ENCODE measurements at regions not wholly inside any gene's neighbourhood (a gene's known extent, or its start where the extent isn't known, plus 50 kb on each side); places are given as distances from the start of the nearest gene placed in this dataset.

DNA sequence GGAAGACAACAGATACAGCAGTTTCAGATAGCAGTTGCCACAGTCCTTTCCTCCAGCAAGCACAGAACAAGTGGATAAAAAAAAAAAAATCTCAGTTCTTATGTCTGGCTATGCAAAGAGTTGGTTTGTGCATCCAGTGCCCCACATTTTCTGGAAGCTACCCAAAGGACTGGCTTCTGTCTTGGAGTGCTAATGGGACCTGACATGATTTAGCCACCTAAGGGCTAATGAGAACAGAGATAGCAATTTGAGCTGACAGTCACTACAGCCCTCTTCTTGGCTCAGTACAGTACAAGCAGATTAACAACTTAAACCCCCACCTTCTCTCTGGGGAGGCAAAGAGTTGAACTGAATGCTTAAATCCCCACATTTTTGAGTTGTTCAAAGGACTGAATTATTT is 976.8 kb downstream of the TBC1D32 start (continued):
- TF ChIP-seq GABPA (IDR thresholded peaks at IDR 0.05; ENCODE audit: low read depth) (no peak), FOSL2 (IDR thresholded peaks at IDR 0.05; ENCODE audit: borderline replicate concordance, low read depth) (no peak), RFX5 (IDR thresholded peaks at IDR 0.05; ENCODE audit: low read length) (no peak), GATA2 (CRISPR knock-in tag; IDR thresholded peaks at IDR 0.05) (peak; percentile 42; the same call in 1 of the 2 replicates), FOXM1 (IDR thresholded peaks at IDR 0.05; ENCODE audit: low read depth) (no peak), EP300 (IDR thresholded peaks at IDR 0.05; ENCODE audit: borderline replicate concordance in 1 of 2, low read depth in 1 of 2, low read length in 1 of 2) (peak; percentile 38 to 96; a peak in 3 of 4 replicates), TEAD4 (IDR thresholded peaks at IDR 0.05; ENCODE audit: borderline replicate concordance, insufficient read depth) (no peak)
- TF ChIP-seq, protein P1, sequence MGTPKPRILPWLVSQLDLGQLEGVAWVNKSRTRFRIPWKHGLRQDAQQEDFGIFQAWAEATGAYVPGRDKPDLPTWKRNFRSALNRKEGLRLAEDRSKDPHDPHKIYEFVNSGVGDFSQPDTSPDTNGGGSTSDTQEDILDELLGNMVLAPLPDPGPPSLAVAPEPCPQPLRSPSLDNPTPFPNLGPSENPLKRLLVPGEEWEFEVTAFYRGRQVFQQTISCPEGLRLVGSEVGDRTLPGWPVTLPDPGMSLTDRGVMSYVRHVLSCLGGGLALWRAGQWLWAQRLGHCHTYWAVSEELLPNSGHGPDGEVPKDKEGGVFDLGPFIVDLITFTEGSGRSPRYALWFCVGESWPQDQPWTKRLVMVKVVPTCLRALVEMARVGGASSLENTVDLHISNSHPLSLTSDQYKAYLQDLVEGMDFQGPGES (IDR thresholded peaks at IDR 0.05; ENCODE audit: low read depth, low read length), result no peak

DNA sequence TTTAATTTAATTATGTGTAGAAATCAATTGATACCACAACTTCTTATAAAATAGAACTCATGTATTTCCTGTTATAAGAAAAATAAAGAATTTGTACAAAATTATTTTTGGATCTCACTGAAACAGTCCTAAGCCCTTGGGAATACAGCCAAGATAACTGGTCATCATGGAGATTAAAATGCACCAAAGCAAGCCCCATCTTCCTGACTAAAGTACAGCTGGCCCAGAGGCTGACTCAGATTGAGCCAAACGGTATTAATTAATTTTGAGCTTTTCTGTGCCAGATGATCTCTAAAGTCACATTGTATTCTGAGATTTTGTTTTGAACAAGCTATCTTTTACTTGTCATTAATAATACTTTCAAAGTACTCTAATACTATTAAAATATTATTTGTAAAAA is 978.5 kb downstream of the TBC1D32 start:
- 0% methylated on average over 1 of the region's 1 CpG for WGBS (ENCODE audit: low lambda C conversion rate)
- Histone ChIP-seq H3K27me3 (ENCODE audit: insufficient read depth) (no peaks in the 10 kb centered on the region), H3K9ac (no peak overlapping the region), H2AFZ (ENCODE audit: low read depth) (no peak overlapping the region), H3K9me2 (no peaks in the 10 kb centered on the region; the same call in 1 of the 2 replicates), H3K9me3 (0 out of 2 replicates have a peak, but pooled peaks cover 8% of the 10 kb centered on the region), H3K4me2 (0 out of 2 replicates have a peak overlapping the region, but pooled peaks have one; percentile 19), H4K20me1 (ENCODE audit: insufficient read depth) (no peaks in the 10 kb centered on the region), H3K4me3 (ENCODE audit: low read depth in 2 of 2, low read length in 1 of 2) (no peak overlapping the region), H3F3A (replicated peaks; ENCODE audit: insufficient read depth) (peaks cover 5% of the 10 kb centered on the region), H3K4me1 (ENCODE audit: control insufficient read depth in 1 of 2, insufficient read depth in 2 of 2, low read depth in 1 of 2, low read length in 1 of 2) (peaks cover 0 to 3% of the 10 kb centered on the region in 2 experiments; a peak in 2 of 4 replicates), H3K27ac (ENCODE audit: low read depth in 2 of 2, low read length in 1 of 2) (peak overlapping the region; percentile 46 to 73; a peak in 3 of 4 replicates), H3K36me3 (replicated peaks in 1 of 2; ENCODE audit: control insufficient read depth in 1 of 2, insufficient read depth in 2 of 2, low read length in 1 of 2) (no peaks in the 10 kb centered on the region), H3K79me2 (ENCODE audit: insufficient read depth) (no peaks in the 10 kb centered on the region)
- ChIA-PET POLR2A (no interaction called here), CTCF (no interaction called here)
- peak; percentile 1 for DNase-seq
- TF ChIP-seq CHD2 (IDR thresholded peaks at IDR 0.05; ENCODE audit: low read length, partially characterized antibody) (no peak), FOXJ3 (CRISPR knock-in tag; IDR thresholded peaks at IDR 0.05) (no peak), EZH2phosphoT487 (IDR thresholded peaks at IDR 0.05; ENCODE audit: borderline replicate concordance, low read depth) (no peak), MEF2A (IDR thresholded peaks at IDR 0.05; ENCODE audit: borderline replicate concordance, low read depth) (no peak), MXI1 (IDR thresholded peaks at IDR 0.05; ENCODE audit: low read depth, low read length) (no peak), RXRA (IDR thresholded peaks at IDR 0.05; ENCODE audit: borderline replicate concordance, low read depth) (no peak), ELF1 (IDR thresholded peaks at IDR 0.05) (no peak), TEAD4 (IDR thresholded peaks at IDR 0.05; ENCODE audit: borderline replicate concordance, insufficient read depth) (no peak), SMC3 (IDR thresholded peaks at IDR 0.05; ENCODE audit: low read depth, low read length) (no peak), FOSL2 (IDR thresholded peaks at IDR 0.05; ENCODE audit: borderline replicate concordance, low read depth) (peak; percentile 46; the same call in 1 of the 2 replicates), RFX5 (IDR thresholded peaks at IDR 0.05; ENCODE audit: low read length) (no peak), YY1 (IDR thresholded peaks at IDR 0.05; ENCODE audit: low read depth) (no peak), NFIC (IDR thresholded peaks at IDR 0.05; ENCODE audit: borderline replicate concordance) (peak; percentile 61), JUND (IDR thresholded peaks at IDR 0.05) (peak; percentile 44; the same call in 1 of the 2 replicates)
- TF ChIP-seq, protein P1 (IDR thresholded peaks at IDR 0.05; ENCODE audit: low read depth, low read length), result no peak
- TF ChIP-seq, protein P2, sequence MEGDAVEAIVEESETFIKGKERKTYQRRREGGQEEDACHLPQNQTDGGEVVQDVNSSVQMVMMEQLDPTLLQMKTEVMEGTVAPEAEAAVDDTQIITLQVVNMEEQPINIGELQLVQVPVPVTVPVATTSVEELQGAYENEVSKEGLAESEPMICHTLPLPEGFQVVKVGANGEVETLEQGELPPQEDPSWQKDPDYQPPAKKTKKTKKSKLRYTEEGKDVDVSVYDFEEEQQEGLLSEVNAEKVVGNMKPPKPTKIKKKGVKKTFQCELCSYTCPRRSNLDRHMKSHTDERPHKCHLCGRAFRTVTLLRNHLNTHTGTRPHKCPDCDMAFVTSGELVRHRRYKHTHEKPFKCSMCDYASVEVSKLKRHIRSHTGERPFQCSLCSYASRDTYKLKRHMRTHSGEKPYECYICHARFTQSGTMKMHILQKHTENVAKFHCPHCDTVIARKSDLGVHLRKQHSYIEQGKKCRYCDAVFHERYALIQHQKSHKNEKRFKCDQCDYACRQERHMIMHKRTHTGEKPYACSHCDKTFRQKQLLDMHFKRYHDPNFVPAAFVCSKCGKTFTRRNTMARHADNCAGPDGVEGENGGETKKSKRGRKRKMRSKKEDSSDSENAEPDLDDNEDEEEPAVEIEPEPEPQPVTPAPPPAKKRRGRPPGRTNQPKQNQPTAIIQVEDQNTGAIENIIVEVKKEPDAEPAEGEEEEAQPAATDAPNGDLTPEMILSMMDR (IDR thresholded peaks at IDR 0.05), result no peak
- TF ChIP-seq, protein P3, sequence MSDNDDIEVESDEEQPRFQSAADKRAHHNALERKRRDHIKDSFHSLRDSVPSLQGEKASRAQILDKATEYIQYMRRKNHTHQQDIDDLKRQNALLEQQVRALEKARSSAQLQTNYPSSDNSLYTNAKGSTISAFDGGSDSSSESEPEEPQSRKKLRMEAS (IDR thresholded peaks at IDR 0.05; ENCODE audit: low read depth), result no peak
- TF ChIP-seq, protein P4, sequence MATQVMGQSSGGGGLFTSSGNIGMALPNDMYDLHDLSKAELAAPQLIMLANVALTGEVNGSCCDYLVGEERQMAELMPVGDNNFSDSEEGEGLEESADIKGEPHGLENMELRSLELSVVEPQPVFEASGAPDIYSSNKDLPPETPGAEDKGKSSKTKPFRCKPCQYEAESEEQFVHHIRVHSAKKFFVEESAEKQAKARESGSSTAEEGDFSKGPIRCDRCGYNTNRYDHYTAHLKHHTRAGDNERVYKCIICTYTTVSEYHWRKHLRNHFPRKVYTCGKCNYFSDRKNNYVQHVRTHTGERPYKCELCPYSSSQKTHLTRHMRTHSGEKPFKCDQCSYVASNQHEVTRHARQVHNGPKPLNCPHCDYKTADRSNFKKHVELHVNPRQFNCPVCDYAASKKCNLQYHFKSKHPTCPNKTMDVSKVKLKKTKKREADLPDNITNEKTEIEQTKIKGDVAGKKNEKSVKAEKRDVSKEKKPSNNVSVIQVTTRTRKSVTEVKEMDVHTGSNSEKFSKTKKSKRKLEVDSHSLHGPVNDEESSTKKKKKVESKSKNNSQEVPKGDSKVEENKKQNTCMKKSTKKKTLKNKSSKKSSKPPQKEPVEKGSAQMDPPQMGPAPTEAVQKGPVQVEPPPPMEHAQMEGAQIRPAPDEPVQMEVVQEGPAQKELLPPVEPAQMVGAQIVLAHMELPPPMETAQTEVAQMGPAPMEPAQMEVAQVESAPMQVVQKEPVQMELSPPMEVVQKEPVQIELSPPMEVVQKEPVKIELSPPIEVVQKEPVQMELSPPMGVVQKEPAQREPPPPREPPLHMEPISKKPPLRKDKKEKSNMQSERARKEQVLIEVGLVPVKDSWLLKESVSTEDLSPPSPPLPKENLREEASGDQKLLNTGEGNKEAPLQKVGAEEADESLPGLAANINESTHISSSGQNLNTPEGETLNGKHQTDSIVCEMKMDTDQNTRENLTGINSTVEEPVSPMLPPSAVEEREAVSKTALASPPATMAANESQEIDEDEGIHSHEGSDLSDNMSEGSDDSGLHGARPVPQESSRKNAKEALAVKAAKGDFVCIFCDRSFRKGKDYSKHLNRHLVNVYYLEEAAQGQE (IDR thresholded peaks at IDR 0.05; ENCODE audit: low read depth, low read length), result no peak
- TF ChIP-seq, protein P5, sequence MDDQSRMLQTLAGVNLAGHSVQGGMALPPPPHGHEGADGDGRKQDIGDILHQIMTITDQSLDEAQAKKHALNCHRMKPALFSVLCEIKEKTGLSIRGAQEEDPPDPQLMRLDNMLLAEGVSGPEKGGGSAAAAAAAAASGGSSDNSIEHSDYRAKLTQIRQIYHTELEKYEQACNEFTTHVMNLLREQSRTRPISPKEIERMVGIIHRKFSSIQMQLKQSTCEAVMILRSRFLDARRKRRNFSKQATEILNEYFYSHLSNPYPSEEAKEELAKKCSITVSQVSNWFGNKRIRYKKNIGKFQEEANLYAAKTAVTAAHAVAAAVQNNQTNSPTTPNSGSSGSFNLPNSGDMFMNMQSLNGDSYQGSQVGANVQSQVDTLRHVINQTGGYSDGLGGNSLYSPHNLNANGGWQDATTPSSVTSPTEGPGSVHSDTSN (IDR thresholded peaks at IDR 0.05), result peak; percentile 58
